Endothelial cell of umbilical vein (primary cell): ENCODE measurements at regions not wholly inside any gene's neighbourhood (a gene's known extent, or its start where the extent isn't known, plus 50 kb on each side); places are given as distances from the start of the nearest gene placed in this dataset.

Experiments
- BruUV-seq: library from RNA; stranded (reverse); fragments of 400-500 nt; replicated peaks from 2 replicates; lab custom pipeline; 2021; lab: Mats Ljungman, UMichigan
- CTCF ChIA-PET: fragments of 300-600, 350-600 bp; sonication (Branson Sonifier 250); formaldehyde crosslinking; loops from one replicate; lab custom pipeline; 2021; ENCODE audit warnings: antibody characterized with exemption, inconsistent platforms; lab: Charles Lee
- POLR2A ChIA-PET: fragments of 300-600, 350-600 bp; sonication (Branson Sonifier 250); formaldehyde crosslinking; loops from one replicate; lab custom pipeline; 2021; ENCODE audit warnings: antibody characterized with exemption, inconsistent platforms; lab: Charles Lee
- DNase-seq: peaks from one replicate; pipeline ENCODE4 v3.0.0-alpha.2; 2011; ENCODE audit warnings: low read depth, low spot score
- FAIRE-seq: peaks from 2 replicates; lab custom pipeline; 2011; peaks lifted over from hg19 to GRCh38; lab: Jason Lieb, UNC
- H2AFZ ChIP-seq: 2 replicates; pipeline ENCODE4 v1.6.0; 2012; ENCODE audit warnings: low read depth, low read length, control low read depth, inconsistent platforms
- H3K27ac ChIP-seq: 2 replicates; pipeline ENCODE4 v1.5.1; 2011; ENCODE audit warnings: low read depth, mild to moderate bottlenecking, control low read depth, low read length, moderate library complexity; ENCODE audit not compliant: insufficient read depth
- H3K27me3 ChIP-seq, 2 experiments: 2 replicates each; pipeline versions ENCODE4 v1.6.0 to v1.6.1; 2011; ENCODE audit warnings: low read length in 2 of 2, mixed read lengths in 1 of 2; ENCODE audit not compliant: control insufficient read depth in 2 of 2, insufficient read depth in 2 of 2
- H3K36me3 ChIP-seq, 2 experiments: 2 replicates in 1 of 2; 3 replicates in 1 of 2; pipeline ENCODE4 v1.5.1; 2011; ENCODE audit warnings: low read length in 2 of 2, mild to moderate bottlenecking in 1 of 2, moderate library complexity in 1 of 2; ENCODE audit not compliant: control insufficient read depth in 2 of 2, insufficient read depth in 2 of 2; ENCODE audit errors: extremely low read depth in 1 of 2
- H3K4me1 ChIP-seq: 3 replicates; pipeline ENCODE4 v1.5.1; 2011; ENCODE audit warnings: mild to moderate bottlenecking, low read length; ENCODE audit not compliant: control insufficient read depth, insufficient read depth; ENCODE audit errors: extremely low read depth
- H3K4me2 ChIP-seq: 2 replicates; pipeline ENCODE4 v1.6.1; 2011; ENCODE audit warnings: low read length, control low read depth, mixed read lengths; ENCODE audit not compliant: insufficient read depth
- H3K4me3 ChIP-seq, 3 experiments: fragments of 200-600 bp in 1 of 3; sonication (generic), shearing (Covaris generic) in 1 of 3; replicated peaks in 1 of 3; 2 replicates each; pipeline ENCODE4 v1.5.1; 2011 to 2016; ENCODE audit warnings: control low read depth in 3 of 3, low read length in 3 of 3, mild to moderate bottlenecking in 2 of 3, inconsistent platforms in 1 of 3, low read depth in 1 of 3, moderate library complexity in 1 of 3; ENCODE audit not compliant: insufficient read depth in 1 of 3
- H3K79me2 ChIP-seq: 2 replicates; pipeline ENCODE4 v1.6.0; 2012; ENCODE audit warnings: low read length, inconsistent platforms; ENCODE audit not compliant: control insufficient read depth, insufficient read depth
- H3K9ac ChIP-seq: replicated peaks from 2 replicates; pipeline ENCODE3; 2011; ENCODE audit warnings: low read length, control low read depth; ENCODE audit not compliant: insufficient read depth; ENCODE audit errors: extremely low read depth
- H3K9me1 ChIP-seq: replicated peaks from 3 replicates; pipeline ENCODE4 v1.6.0; 2011; ENCODE audit warnings: mild to moderate bottlenecking, low read length; ENCODE audit not compliant: control insufficient read depth, insufficient read depth; ENCODE audit errors: extremely low read depth
- H3K9me3 ChIP-seq: replicated peaks from 2 replicates; pipeline ENCODE4 v1.5.1; 2012; ENCODE audit warnings: low read length, inconsistent platforms; ENCODE audit not compliant: control insufficient read depth, insufficient read depth
- H4K20me1 ChIP-seq: replicated peaks from 2 replicates; pipeline ENCODE3; 2011; ENCODE audit warnings: mild to moderate bottlenecking, low read length; ENCODE audit not compliant: control insufficient read depth, insufficient read depth; ENCODE audit errors: extremely low read depth
- EZH2 ChIP-seq: IDR thresholded peaks from 2 replicates; pipeline ENCODE4 v1.6.1; 2012; ENCODE audit warnings: borderline replicate concordance, low read depth, mild to moderate bottlenecking, moderate library complexity, low read length, inconsistent platforms; ENCODE audit not compliant: severe bottlenecking
- FOS ChIP-seq: IDR thresholded peaks from 2 replicates; pipeline ENCODE4 v1.6.1; 2011; ENCODE audit warnings: mild to moderate bottlenecking, low read length, moderate library complexity, borderline replicate concordance; ENCODE audit not compliant: insufficient read depth
- GATA2 ChIP-seq: IDR thresholded peaks from 2 replicates; pipeline ENCODE4 v1.7.0; 2011; ENCODE audit warnings: low read depth, mild to moderate bottlenecking, moderate library complexity, mixed read lengths, low read length; ENCODE audit not compliant: insufficient read length, insufficient read depth
- JUN ChIP-seq: IDR thresholded peaks from 2 replicates; pipeline ENCODE4 v1.6.1; 2011; ENCODE audit warnings: borderline replicate concordance, low read depth; ENCODE audit not compliant: insufficient read length, insufficient read depth
- MYC ChIP-seq: IDR thresholded peaks from one replicate; pipeline ENCODE4 v1.6.1; 2011; ENCODE audit warnings: mild to moderate bottlenecking, low read depth, low read length
- POLR2A ChIP-seq: IDR thresholded peaks from 2 replicates; pipeline ENCODE4 v1.6.1; 2012; ENCODE audit warnings: low read depth, mild to moderate bottlenecking, control low read depth, low read length
- POLR2AphosphoS5 ChIP-seq: IDR thresholded peaks from 2 replicates; pipeline ENCODE4 v1.6.1; 2012; ENCODE audit warnings: low read depth, mild to moderate bottlenecking, control low read depth, low read length, moderate library complexity; ENCODE audit not compliant: insufficient read depth
- dilution Hi-C: fragments of 300-500 bp; cut with MboI; formaldehyde crosslinking; loops from one replicate; pipeline ENCODE4 v1.15.0; 2019; ENCODE audit warnings: low sequenced_read_pairs; ENCODE audit not compliant: extremely low pct_ligation_motif_present
- intact Hi-C: fragments of 100-400 bp; cut with micrococcal nuclease; formaldehyde crosslinking; loops from one replicate; pipeline ENCODE4 v1.10.0; 2022
- TF ChIP-seq, protein P1 (sequence below), 2 donors: IDR thresholded peaks; 1 replicate in 1 of 2; 2 replicates in 1 of 2; pipeline ENCODE4 v1.5.1; 2011; ENCODE audit warnings: low read length in 2 of 2, mild to moderate bottlenecking in 2 of 2, moderate library complexity in 2 of 2, control low read depth in 1 of 2, inconsistent platforms in 1 of 2, low read depth in 1 of 2; ENCODE audit not compliant: insufficient read depth in 1 of 2; ENCODE audit errors: extremely low read depth in 1 of 2
- TF ChIP-seq, protein P2 (sequence below): IDR thresholded peaks from 2 replicates; pipeline ENCODE4 v1.6.1; 2011; ENCODE audit not compliant: insufficient read depth, insufficient read length

- H3K27me3 ChIP-seq, result peaks cover 4% of the 10 kb centered on the region in 2 experiments
- no peak overlapping the region for H3K4me2 ChIP-seq
- H3K9ac ChIP-seq, result no peak overlapping the region
- no peak overlapping the region for H3K27ac ChIP-seq
- H3K36me3 ChIP-seq, result no peaks in the 10 kb centered on the region
- H3K9me1 ChIP-seq, result peaks cover 2% of the 10 kb centered on the region
- no peaks in the 10 kb centered on the region for H3K4me1 ChIP-seq
- CTCF ChIA-PET, result no interaction called here
- BruUV-seq, result no TSS peak
- no peaks in the 10 kb centered on the region for H3K79me2 ChIP-seq
- H2AFZ ChIP-seq, result no peak overlapping the region
- FAIRE-seq (no peak), DNase-seq (no peak)
- H3K9me3 ChIP-seq, result no peaks in the 10 kb centered on the region
- dilution Hi-C loops (no loop called here), intact Hi-C loops (no loop called here)
- no peak overlapping the region for H3K4me3 ChIP-seq
- POLR2A ChIA-PET, result no interaction called here
- TF ChIP-seq JUN, result no peak
- no peak for TF ChIP-seq GATA2
- TF ChIP-seq EZH2, result no peak
- no peak for TF ChIP-seq FOS
- no peak for TF ChIP-seq POLR2AphosphoS5
- TF ChIP-seq, protein P1, sequence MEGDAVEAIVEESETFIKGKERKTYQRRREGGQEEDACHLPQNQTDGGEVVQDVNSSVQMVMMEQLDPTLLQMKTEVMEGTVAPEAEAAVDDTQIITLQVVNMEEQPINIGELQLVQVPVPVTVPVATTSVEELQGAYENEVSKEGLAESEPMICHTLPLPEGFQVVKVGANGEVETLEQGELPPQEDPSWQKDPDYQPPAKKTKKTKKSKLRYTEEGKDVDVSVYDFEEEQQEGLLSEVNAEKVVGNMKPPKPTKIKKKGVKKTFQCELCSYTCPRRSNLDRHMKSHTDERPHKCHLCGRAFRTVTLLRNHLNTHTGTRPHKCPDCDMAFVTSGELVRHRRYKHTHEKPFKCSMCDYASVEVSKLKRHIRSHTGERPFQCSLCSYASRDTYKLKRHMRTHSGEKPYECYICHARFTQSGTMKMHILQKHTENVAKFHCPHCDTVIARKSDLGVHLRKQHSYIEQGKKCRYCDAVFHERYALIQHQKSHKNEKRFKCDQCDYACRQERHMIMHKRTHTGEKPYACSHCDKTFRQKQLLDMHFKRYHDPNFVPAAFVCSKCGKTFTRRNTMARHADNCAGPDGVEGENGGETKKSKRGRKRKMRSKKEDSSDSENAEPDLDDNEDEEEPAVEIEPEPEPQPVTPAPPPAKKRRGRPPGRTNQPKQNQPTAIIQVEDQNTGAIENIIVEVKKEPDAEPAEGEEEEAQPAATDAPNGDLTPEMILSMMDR (IDR thresholded peaks at IDR 0.05; ENCODE audit: extremely low read depth in 1 of 2, insufficient read depth in 1 of 2, low read depth in 1 of 2, low read length in 2 of 2), result no peak
- TF ChIP-seq, protein P2, sequence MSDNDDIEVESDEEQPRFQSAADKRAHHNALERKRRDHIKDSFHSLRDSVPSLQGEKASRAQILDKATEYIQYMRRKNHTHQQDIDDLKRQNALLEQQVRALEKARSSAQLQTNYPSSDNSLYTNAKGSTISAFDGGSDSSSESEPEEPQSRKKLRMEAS, result no peak
- no peak for TF ChIP-seq MYC
- TF ChIP-seq POLR2A, result no peak
- H4K20me1 ChIP-seq, result no peaks in the 10 kb centered on the region
Measured at GRCh38 chr4:38377195-38377594, 286.8 kb upstream of the KLF3 start.
